ENCODE measurements at regions not wholly inside any gene's neighbourhood (a gene's known extent, or its start where the extent isn't known, plus 50 kb on each side); places are given as distances from the start of the nearest gene placed in this dataset.

- Histone ChIP-seq H2AFZ (ENCODE audit: low read depth, low read length) (no peak overlapping the region), H3K79me2 (ENCODE audit: control insufficient read depth, insufficient read depth, low read length) (no peaks in the 10 kb centered on the region), H3K36me3 (ENCODE audit: control insufficient read depth in 2 of 2, extremely low read depth in 1 of 2, insufficient read depth in 2 of 2, low read length in 2 of 2) (no peaks in the 10 kb centered on the region), H3K9ac (replicated peaks; ENCODE audit: extremely low read depth, insufficient read depth, low read length) (no peak overlapping the region), H3K4me2 (ENCODE audit: insufficient read depth, low read length) (no peak overlapping the region), H3K9me3 (replicated peaks; ENCODE audit: control insufficient read depth, insufficient read depth, low read length) (no peaks in the 10 kb centered on the region), H3K9me1 (replicated peaks; ENCODE audit: control insufficient read depth, extremely low read depth, insufficient read depth, low read length) (no peaks in the 10 kb centered on the region), H3K4me1 (ENCODE audit: control insufficient read depth, extremely low read depth, insufficient read depth, low read length) (no peaks in the 10 kb centered on the region), H3K4me3 (replicated peaks in 1 of 3; ENCODE audit: insufficient read depth in 1 of 3, low read depth in 1 of 3, low read length in 3 of 3) (no peak overlapping the region), H3K27ac (ENCODE audit: insufficient read depth, low read depth, low read length) (no peak overlapping the region), H3K27me3 (ENCODE audit: control insufficient read depth in 2 of 2, insufficient read depth in 2 of 2, low read length in 2 of 2) (no peaks in the 10 kb centered on the region), H4K20me1 (replicated peaks; ENCODE audit: control insufficient read depth, extremely low read depth, insufficient read depth, low read length) (no peaks in the 10 kb centered on the region)
- intact Hi-C loops (cut with micrococcal nuclease) (no loop called here), dilution Hi-C loops (cut with MboI; ENCODE audit: extremely low pct_ligation_motif_present, low sequenced_read_pairs) (no loop called here)
- no TSS peak for BruUV-seq (replicated peaks)
- ChIA-PET CTCF (no interaction called here), POLR2A (no interaction called here)
- no peak for FAIRE-seq
- no peak for DNase-seq (ENCODE audit: low read depth, low spot score)
- TF ChIP-seq FOS (IDR thresholded peaks at IDR 0.05; ENCODE audit: borderline replicate concordance, insufficient read depth, low read length) (no peak), MYC (IDR thresholded peaks at IDR 0.05; ENCODE audit: low read depth, low read length) (no peak), GATA2 (IDR thresholded peaks at IDR 0.05; ENCODE audit: insufficient read depth, insufficient read length, low read depth, low read length) (no peak), POLR2AphosphoS5 (IDR thresholded peaks at IDR 0.05; ENCODE audit: insufficient read depth, low read depth, low read length) (no peak)
Measured at GRCh38 chr4:84041426-84041825, 457.7 kb downstream of the NKX6-1 start.

DNA sequence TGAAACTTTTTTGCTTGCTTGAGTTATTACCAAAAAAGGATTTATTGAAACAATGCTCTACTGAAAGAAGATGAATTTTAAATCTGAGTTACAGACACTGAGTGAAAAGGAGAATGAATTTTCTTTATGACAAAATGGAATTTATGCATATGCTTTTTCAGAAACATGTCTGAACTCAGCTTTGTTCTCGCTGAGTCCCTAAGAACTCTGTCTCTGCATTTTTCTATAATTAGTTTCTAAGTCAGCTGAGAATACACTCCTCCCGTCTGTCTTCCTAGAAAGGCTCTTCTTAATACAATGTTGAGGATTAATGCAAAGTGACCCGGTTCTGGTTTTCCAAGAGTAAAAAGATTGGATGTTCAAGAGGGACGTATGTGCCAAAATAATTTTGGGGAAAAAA lies 463.5 kb downstream of the NKX6-1 start:
- Histone ChIP-seq H3K27me3 (ENCODE audit: control insufficient read depth in 2 of 2, insufficient read depth in 2 of 2, low read length in 2 of 2) (no peaks in the 10 kb centered on the region), H2AFZ (ENCODE audit: low read depth, low read length) (no peak overlapping the region), H3K4me3 (replicated peaks in 1 of 3; ENCODE audit: insufficient read depth in 1 of 3, low read depth in 1 of 3, low read length in 3 of 3) (no peak overlapping the region), H3K9me3 (replicated peaks; ENCODE audit: control insufficient read depth, insufficient read depth, low read length) (no peaks in the 10 kb centered on the region), H4K20me1 (replicated peaks; ENCODE audit: control insufficient read depth, extremely low read depth, insufficient read depth, low read length) (no peaks in the 10 kb centered on the region), H3K4me2 (ENCODE audit: insufficient read depth, low read length) (no peak overlapping the region), H3K36me3 (ENCODE audit: control insufficient read depth in 2 of 2, extremely low read depth in 1 of 2, insufficient read depth in 2 of 2, low read length in 2 of 2) (no peaks in the 10 kb centered on the region), H3K27ac (ENCODE audit: insufficient read depth, low read depth, low read length) (no peak overlapping the region), H3K9ac (replicated peaks; ENCODE audit: extremely low read depth, insufficient read depth, low read length) (no peak overlapping the region), H3K4me1 (ENCODE audit: control insufficient read depth, extremely low read depth, insufficient read depth, low read length) (no peaks in the 10 kb centered on the region), H3K79me2 (ENCODE audit: control insufficient read depth, insufficient read depth, low read length) (no peaks in the 10 kb centered on the region), H3K9me1 (replicated peaks; ENCODE audit: control insufficient read depth, extremely low read depth, insufficient read depth, low read length) (no peaks in the 10 kb centered on the region)
- POLR2A ChIA-PET: no interaction called here
- TF ChIP-seq JUN (IDR thresholded peaks at IDR 0.05; ENCODE audit: borderline replicate concordance, insufficient read depth, insufficient read length, low read depth) (no peak), CTCF (IDR thresholded peaks at IDR 0.05; ENCODE audit: extremely low read depth in 1 of 2, insufficient read depth in 1 of 2, low read depth in 1 of 2, low read length in 2 of 2) (no peak), FOS (IDR thresholded peaks at IDR 0.05; ENCODE audit: borderline replicate concordance, insufficient read depth, low read length) (no peak), GATA2 (IDR thresholded peaks at IDR 0.05; ENCODE audit: insufficient read depth, insufficient read length, low read depth, low read length) (no peak), POLR2AphosphoS5 (IDR thresholded peaks at IDR 0.05; ENCODE audit: insufficient read depth, low read depth, low read length) (no peak), MYC (IDR thresholded peaks at IDR 0.05; ENCODE audit: low read depth, low read length) (no peak), EZH2 (IDR thresholded peaks at IDR 0.05; ENCODE audit: borderline replicate concordance, low read depth, low read length, severe bottlenecking) (no peak), POLR2A (IDR thresholded peaks at IDR 0.05; ENCODE audit: low read depth, low read length) (no peak)
- dilution Hi-C loops (cut with MboI; ENCODE audit: extremely low pct_ligation_motif_present, low sequenced_read_pairs): no loop called here
- intact Hi-C loops (cut with micrococcal nuclease): no loop called here
- DNase-seq (ENCODE audit: low read depth, low spot score): no peak
- no TSS peak for BruUV-seq (replicated peaks)
- no peak for FAIRE-seq
- CTCF ChIA-PET: no interaction called here
